Activated T-cell treated with anti-CD3 and anti-CD28 coated beads, Interleukin-2, amount 50 U/mL, for 48 hours (primary cell): ENCODE measurements at regions not wholly inside any gene's neighbourhood (a gene's known extent, or its start where the extent isn't known, plus 50 kb on each side); places are given as distances from the start of the nearest gene placed in this dataset.
"Not testable (repeated sequence)": the region's sequence is repeated elsewhere in the genome, so short reads cannot be mapped to it uniquely, and the experiment has no call there.

Experiments
- DNase-seq, 2 experiments: peaks; one replicate each; pipeline ENCODE4 v3.0.0-alpha.2; 2020

- no peak for DNase-seq
These were observed 56.1 kb upstream of the TMEM132D start for GRCh38 chr12:129959889-129960288.

- DNase-seq: no peak
These were observed 57.3 kb upstream of the TMEM132D start for GRCh38 chr12:129961091-129961490.

DNA sequence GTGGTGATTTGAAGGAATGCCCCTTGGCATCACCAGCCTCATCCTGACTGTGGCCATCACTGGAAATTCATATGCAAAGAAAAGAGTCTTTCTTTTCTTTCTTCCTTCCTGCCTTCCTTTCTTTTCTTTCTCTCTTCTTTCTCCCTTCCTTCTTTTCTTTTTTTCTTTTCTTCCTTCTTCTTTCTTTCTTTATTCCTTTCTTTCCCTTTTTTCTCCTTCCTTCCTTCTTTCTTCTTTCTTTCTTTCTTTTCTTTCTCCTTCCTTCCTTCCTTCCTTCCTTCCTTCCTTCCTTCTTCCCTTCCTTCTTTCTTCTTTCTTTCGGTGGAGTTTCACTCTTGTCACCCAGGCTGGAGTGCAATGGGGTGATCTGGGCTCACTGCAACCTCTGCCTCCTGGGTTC is 58.0 kb upstream of the TMEM132D start:
- no peak for DNase-seq

DNA sequence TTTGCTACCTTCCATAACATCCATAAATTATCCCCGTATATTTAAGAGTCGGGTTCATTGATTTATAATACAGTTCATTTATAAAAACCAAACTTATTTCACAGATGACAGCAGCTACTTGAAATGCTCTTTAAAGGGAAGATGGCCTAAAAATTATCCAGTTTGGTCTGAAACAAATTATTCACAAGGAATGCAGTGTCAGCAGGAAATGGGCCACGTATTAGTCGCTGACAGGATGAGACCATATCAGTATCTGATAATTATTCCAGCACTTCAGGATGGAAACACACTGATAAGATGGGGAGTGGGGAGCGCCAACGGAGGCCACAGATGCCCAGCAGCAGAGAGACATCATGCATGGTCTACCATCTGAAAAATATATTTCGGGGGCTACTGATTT is 60.5 kb upstream of the TMEM132D start:
- DNase-seq: no peak

- no peak for DNase-seq
These were observed 61.1 kb upstream of the TMEM132D start for GRCh38 chr12:129964826-129965457.

DNA sequence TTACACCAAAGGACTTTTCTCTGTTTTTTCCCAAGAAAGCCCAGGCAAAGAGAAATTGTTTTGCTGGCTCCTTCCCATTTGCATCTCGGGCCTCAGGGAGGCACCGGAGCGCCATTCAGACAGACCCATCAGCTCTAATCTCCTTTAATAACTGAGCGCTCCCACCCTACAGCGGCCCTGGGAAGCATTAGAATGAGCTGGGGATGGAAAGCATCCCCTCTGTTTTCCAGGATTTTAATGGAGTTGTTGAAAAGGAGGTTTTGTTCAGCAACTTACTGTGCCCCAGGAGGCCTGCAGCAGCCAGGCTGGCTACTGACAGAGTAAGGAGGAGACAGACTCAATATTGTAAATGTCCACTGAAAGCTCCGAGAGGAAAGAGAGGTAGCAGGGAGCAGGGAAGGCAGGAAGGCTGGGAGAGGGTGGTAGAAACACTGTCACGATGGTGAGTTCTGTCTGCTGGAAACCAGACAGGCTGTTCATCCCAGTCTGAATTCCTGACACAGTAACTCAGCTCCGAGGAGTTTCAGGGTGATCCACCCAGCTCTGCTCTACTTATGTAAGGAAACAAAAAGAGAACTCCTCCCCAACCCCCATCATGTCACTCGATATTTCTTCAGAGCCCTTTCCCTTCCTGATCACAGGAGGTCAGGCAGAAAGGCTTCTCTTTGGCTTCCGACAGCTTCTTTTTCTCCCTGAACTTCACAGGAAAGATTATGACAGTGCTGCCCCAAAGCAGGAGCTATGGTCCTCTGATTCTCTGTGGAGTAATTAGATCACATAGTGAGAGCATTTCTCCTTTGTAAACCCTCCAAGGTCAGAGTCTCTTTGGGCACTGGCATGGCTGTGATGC is 62.5 kb upstream of the TMEM132D start:
- DNase-seq: no peak

GRCh38 chr12:129971721-129972120 is 67.9 kb upstream of the TMEM132D start:
- no peak for DNase-seq

DNA sequence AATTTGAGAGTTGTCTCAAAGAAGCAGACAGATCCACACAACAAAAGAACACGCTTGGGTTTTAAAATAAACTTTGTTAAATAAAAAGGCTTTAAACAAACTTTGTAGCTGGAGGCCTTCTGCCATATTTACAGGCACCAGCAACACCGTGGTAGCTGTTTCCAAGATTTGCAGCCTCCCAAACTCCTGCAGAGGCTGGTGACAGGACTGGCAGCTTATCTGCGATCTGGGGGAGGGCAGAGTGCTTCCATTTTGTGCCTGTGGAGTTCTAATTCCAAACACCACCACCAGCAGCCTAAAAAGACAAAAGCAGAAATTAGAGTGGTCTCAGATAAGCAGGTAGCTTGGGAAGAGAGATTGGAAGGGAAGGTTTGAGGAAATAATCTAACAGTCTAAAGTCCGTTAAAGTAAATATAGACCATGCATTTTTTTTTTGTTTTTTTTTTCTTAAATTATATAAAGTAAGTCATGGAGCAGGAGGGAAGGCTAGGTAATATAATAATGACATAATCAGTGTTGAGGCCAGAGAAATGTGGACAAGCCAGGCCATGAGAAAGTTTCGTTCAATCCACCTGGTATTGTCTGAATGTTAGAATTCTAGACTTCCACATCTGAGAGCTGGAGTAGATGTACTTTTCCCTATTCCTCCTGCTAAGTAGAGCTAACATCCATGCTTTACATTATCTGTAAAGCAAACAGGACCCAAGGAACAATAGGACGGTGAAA is 69.6 kb upstream of the TMEM132D start:
- DNase-seq: no peak

DNA sequence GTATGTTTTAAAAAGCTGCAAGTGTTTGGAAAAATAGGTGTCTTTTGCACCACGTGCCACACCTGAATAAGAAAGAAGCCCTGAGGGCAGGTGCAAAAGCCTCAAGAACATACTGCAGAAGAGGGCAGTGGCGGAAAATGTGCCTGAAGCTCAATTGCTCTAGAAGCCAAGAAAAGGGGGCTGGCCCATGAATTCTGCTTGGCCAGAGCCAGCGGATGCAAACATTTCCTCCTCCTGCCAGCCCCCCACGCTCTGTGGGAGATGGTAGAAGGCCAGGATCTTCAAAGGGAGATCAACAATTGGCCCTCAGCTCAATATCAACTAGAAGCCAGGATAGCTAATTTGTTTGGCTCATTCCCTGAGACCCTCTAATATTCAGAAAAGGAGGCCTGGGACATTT is 80.3 kb upstream of the TMEM132D start:
- no peak for DNase-seq

DNA sequence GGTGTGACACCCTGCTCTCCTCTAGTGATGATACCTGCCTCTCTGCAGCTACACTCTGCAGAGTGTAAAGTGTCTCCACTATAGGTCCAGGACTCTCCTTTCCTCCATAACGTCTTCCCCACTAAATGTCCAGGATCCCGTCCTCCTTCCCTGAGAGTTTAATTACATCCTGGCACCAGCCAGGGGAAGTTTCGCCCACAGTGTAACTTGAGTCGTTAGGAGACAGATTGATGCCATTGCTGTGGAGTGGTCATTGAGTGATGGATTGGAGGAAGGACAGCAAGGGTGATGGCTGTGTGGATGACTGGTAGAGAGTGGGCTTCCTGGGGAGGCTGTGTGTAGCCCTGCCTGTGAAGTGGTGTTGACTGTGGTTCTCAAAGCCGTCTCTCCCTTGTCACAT is 84.0 kb upstream of the TMEM132D start:
- no peak for DNase-seq

GRCh38 chr12:129994634-129995033 is 90.8 kb upstream of the TMEM132D start:
- DNase-seq: no peak

- no peak for DNase-seq
These were observed 93.4 kb upstream of the TMEM132D start for GRCh38 chr12:129997239-129997638.

GRCh38 chr12:130004310-130004877 is 100.6 kb upstream of the TMEM132D start:
- not testable (repeated sequence) for DNase-seq

DNA sequence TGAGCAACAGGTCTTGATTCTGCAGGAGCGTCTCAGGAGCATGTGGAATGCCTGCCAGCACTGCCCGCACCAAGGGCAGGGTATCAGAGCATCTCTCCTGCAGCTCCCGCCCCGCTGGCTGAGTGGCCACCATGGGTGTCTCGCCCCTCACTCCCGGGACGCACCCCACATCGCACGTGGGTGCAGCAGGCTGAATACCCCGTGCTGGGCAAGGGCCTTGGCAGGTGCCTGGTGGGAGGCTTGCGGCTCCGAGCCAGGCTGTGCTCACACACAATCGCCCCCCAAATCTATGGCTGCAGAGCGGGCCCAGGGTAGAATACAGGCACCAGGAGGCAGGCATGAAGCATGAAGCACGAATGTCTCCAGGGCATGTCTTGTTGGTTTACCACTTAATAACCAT is 103.9 kb upstream of the TMEM132D start:
- DNase-seq: no peak

GRCh38 chr12:130008241-130008640 is 104.4 kb upstream of the TMEM132D start:
- DNase-seq: no peak

DNA sequence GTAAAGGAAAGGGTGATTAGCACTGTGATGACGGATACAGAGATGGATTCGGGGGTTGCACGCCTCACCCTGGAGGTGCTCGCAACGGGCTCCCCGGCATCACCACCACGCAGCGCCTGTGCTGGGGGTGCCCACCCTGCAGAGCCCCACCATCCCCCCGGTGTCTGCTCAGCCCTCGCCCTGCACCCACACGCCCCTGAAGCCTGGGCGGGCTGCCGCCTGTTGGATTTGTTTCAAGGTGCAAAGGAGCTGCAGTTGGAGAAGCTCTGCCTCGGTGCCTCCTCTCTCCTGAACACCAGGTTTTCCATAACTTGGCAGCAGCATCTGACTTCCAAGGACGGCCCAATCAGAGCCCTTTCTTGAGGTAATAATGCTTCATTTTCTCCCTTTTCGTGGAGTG is 106.1 kb upstream of the TMEM132D start:
- no peak for DNase-seq

GRCh38 chr12:130011611-130012385 is 108.0 kb upstream of the TMEM132D start:
- no peak for DNase-seq

DNA sequence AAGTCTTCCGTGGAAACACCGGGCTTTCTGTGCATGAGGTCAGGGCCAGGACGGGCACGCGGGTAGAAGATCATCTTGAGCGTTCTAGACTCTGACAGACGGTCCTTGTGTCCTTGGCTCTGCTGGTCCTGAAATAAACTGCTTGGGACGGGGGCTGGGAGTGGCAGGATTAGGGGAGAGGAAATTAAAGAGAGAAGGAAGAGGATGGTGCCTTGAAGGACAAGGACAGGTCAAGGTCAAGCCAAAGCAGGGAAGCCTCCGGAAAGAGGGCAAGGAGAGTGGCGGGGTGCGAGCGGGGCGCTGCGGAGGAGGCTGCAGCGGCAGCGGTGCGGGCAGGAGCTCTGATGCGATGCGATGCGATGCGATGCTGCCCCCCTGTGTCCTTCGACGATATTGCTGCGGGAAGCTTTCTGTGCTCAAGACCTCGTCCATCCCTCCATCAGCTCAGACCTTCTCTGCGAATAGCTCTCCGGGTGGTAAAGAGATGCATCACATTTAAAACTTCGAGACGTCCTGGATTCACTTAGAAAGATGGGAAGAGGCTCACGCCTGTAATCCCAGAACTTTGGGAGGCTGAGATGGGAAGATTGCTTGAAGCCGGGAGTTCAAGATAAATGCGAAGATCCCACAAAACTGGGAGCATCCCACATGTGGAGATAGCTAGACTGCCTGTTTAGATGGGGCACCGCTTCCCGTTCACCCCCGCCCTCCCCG is 110.1 kb upstream of the TMEM132D start:
- peak; percentile 51 to 65 for DNase-seq

- DNase-seq: no peak
These were observed 110.6 kb upstream of the TMEM132D start for GRCh38 chr12:130014485-130014807.

- DNase-seq: no peak
These were observed 112.4 kb upstream of the TMEM132D start for GRCh38 chr12:130016194-130016593.

- no peak for DNase-seq
These were observed 113.2 kb upstream of the TMEM132D start for GRCh38 chr12:130016986-130017385.
